NCI-H226 (cell line): ENCODE measurements at regions not wholly inside any gene's neighbourhood (a gene's known extent, or its start where the extent isn't known, plus 50 kb on each side); places are given as distances from the start of the nearest gene placed in this dataset.

ENCODE experiments used
- DNase-seq: peaks from one replicate; pipeline ENCODE4 v3.0.0-alpha.2; 2015

DNA sequence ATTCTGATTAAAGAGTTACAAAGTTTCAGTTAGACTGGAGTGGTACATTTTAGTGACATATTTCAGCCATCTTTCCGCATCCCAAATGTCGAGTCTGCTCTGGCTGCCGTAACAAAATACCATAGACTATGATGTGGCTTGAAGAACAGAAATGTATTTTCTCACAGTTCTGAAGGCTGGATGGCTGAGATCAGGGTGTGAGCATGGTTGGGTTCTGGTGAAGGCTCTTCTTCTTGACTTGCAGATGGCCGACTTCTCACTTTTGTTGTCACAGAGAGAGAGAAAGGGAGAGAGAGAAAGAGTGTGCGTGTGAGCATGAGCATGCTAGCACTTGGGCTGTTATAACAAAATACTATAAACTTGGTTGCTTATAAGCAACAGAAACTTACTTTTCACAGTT, 335.4 kb upstream of the RAG2 start:
- DNase-seq: no peak

DNA sequence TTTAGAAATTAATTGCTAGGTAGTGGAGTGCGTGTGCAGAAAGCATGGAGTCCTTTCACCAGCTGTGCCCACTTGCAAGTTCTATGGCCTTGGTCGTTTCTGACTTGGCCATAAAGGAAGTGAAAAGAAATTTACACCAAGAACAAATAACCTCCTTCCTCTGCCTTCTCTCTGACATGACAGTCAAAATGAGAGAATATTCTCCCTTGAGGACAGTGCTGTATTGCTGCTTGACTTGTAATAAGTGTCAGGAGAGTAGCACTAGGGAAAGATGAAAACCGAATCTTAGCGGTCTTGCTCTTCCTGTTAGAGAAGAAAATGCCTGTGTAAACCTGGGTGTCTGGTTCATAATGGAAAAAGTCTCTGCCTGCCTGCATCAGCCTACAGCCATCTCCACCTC, 333.1 kb upstream of the RAG2 start:
- no peak for DNase-seq

DNA sequence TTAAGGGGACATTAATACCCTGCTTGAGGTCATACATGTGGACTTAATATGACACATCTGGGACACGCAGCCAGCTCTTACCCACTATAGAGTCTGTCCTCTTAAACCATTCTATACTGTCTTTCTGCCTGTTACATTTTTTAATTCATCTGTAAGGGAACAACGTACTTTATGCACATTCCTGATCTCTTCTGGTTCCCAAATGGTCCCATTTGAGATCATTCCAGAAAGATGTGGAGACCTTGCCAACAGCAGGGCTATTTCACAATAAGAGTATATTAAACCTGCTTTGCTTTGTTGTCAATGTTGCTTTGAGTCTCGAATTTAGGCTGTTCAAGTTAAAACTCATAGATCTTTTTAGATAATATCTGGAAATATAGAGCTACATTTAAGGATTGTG, 332.2 kb upstream of the RAG2 start:
- DNase-seq: no peak

DNA sequence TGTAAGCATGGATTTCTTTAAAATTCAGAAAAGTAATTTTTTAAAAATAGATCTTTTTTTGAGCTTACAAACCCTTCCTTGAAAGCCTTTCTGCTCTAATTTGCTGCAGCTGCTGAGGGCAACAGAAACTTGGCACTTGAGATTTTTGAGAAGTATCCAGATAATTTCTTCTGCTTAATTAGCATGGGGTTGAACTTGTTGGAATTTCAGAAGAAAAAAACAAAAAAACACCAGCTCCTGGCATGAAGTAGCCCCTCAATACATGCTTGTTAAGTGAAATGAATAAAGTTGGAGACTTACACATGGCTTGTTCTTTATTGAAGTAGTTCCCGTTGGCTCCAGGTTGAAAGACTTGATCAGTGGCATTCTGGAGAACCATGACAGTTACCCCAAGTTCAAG, 331.4 kb upstream of the RAG2 start:
- no peak for DNase-seq

DNA sequence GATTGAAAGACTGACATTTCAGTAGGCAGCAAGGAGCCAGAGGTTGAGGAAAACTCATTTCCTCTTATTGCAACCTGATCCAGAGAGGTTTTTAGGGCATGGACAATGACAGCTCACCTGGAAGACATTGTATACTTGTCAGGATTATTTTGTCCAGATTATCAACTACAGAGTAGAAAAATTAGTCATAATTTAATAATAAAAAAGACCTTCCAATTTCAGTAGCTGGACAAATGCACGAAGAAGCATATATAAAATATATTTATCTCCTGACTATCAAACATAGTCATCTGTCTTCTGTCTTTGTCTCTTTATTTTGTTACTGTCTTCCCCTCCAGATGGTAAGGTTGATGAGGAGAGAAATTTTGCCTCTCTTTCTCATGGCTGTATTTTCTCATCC, 330.6 kb upstream of the RAG2 start:
- no peak for DNase-seq

DNA sequence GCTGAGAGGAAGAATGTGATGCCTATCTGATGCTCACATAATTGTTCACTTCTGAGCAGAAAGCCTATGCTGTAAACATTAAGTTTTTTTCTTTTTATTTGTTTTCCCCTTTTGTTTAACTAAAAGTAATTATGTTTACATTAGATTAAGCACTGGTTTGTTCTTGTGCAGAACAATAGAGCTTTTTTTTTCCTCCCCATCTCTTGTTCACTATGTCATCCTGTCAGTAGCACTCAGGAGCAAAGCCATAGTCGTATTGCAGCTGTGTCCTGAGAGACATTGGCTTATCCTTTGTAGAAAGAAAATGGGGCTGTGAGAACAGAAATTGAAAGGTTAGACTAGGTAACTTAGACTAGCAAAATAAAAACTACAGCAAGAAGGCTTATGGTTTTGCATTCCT, 301.8 kb upstream of the RAG2 start:
- no peak for DNase-seq

DNA sequence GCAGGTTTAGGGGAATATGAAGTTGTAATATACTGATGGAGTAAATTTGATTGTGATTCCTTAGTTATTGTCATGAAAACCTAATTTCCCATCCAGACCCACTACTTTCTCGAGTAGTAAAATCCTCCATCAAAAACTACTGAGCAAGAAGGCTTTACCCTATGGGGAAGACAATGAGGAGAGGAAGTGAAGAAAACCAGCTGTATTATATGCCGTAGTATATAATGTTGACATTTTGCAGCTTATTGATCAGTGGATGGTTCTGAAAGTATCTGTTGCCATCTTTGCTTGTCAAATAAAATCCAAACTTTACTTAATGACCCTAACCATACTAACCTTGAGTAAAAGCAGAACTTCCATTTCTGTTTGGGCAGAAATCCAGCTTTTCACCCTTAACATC, 292.8 kb upstream of the RAG2 start:
- no peak for DNase-seq

DNA sequence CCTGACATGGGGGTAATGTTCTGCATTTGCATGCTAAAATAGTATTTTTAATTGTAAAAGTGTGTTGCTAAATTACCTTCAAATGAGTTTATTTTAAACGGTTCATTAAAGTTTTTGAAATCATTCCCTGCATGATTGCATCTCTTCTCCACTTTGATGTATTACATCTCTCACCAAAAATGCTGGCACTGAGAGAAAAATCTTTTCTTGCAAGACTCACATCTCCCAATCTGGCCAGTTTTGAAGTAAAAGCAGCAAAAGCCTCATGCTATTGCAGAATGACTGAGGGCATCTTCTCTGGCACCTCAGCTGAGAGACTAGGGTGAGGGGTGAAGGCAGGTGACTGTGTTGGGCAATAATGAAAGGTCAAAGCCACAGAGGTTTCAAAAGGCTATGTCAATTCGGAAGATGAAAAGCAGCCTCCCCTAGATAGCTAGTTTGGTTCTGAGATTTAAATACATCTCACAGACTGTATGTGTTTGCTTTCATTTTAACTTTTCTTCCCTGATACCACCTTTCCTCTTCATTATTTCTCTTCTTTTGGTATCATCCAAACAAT, 292.2 kb upstream of the RAG2 start:
- no peak for DNase-seq

DNA sequence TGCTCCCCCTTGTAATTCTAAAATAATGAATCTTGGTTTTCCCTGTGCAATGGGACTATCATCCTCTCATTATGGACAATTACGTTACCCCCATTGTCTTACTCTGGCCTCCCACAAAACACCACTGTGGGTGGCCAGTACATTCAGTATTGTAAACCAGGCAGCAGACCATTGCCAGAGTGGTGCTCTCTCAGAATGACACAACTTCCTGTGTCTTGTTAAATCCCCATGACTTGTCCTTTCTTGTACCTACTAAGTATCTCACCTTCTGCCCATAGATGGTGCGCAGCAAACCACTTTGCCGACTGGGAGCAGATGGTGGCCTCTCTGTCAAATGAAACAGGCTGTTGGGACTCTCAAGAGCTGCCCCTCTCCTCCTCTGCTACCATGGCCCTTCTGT, 287.1 kb upstream of the RAG2 start:
- DNase-seq: no peak

DNA sequence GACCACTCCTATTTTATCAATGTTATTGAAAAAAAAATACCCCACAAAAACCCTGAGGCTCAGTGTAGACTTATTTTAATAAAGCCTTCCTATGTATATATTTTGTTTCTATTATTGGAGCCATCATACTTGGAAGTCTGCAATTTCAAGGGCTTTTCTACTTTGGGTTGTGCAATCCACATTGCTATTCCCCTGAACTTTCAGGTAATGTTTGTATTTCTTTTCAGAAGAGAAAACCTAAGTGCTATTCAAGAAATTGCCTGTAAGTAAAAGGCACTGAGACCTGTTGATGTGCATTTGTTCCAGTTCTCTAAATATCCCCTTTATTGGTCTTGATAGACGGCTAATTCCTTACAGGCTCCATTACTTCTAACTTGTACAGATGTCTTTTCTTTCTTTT, 280.7 kb upstream of the RAG2 start:
- DNase-seq: no peak

DNA sequence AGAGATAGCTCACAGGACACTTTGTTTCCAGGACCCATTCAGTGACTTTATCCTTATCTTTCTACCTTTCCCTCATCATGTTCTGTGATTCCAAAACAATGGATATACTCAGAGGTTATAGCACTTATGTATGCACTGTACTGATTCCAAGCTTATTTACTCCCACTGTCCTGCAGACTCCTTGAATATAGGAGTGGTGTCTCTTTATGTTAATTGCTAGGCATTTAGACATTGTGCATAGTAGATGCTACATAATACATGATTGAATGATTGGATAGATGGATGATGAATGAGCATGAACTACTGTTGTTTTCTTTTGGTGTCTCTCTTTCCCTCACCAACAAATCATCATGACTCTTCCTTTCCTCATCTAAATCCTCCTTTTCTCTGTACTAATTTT, 279.1 kb upstream of the RAG2 start:
- DNase-seq: no peak

DNA sequence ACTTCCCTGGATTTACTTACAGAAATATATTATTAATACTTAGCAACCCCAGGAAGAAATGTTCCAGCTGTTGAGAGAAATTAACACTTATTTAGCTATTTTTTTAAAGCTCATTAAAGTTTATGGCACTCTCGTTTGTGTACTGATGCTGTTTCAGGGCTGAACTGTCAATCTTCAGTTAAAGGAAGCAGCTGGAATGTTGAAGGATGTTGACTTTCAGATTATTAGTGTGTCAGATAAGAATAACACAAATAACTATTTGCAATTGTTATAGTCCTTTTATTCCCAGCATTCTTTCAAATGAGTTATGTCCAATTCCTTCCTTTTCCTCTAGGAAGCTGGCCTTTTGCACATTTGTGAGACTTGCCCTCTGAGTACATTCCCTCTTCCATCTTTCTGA, 278.2 kb upstream of the RAG2 start:
- no peak for DNase-seq

DNA sequence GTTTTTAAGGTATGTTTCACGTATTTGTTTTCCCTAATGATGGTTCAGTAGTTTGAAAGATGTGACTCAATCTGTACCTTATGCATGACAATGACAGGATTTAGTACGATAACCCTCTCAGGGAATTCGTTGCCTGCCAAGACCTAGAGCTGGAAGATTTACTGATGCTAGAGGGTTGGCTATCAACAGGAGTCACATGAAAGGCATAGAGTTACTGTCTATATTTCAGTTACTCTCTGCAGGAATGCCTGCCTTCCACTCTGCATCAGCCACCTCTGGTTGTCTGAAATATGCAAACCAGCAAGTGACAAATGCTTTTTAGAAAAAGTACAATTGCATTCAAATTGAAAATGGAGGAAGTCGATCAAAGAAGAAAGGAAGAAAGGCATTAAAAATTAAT, 276.3 kb upstream of the RAG2 start:
- no peak for DNase-seq

DNA sequence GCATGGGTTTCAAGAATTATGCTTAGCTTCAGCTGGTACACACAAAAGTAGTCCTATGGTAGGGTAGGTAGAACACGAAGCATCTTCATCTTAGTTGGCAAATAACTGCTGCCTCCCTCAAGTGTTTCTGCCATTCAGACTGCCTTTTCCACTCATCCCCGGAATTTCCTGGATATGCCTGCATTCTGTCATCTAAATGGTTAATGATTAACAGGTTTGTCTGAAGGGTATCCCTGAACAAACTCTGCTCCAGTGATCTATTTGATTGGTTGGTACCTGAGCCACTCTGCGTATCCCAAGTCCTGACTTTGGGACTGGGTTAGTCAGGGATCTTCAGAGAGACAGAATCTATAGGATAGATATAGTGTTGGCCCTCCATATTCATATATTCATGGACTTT, 272.3 kb upstream of the RAG2 start:
- DNase-seq: no peak

DNA sequence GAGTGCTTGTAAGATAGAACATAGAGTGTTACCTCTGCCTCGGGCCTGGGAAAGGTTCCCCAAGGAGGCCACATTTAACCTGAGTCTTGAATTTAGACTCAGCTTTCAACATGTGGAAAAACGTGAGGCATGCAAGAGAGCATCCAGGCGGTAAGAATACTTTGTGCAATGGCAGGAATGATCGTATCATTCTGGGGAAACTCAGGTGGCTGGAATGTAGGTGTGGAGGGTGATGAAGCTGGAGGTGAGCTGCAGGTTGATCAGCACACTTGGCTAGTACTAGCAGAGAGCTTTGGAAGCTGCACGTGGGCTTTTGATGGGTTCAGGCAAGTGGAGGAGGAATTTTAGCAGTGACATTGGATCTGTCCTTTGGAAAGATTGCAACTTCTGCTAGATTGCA, 270.3 kb upstream of the RAG2 start:
- DNase-seq: no peak

DNA sequence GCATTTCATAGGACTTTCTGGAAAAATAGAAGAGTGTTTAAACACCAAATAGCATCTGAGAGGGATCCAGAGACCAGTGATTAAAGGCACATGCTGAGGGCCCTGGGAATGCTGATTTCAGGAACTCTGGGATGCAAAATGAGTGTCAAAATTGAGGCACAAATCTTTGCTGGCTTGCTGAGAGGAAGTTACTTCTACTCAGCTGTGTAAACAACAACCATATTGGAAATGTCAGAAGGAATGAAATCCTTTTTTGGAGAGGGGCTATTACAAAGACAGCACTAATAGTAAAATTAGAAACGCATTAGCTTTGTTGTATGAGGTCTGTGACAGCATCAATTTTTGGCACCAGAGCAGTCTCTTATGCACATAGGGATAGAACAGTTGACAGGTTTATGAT, 267.8 kb upstream of the RAG2 start:
- no peak for DNase-seq

DNA sequence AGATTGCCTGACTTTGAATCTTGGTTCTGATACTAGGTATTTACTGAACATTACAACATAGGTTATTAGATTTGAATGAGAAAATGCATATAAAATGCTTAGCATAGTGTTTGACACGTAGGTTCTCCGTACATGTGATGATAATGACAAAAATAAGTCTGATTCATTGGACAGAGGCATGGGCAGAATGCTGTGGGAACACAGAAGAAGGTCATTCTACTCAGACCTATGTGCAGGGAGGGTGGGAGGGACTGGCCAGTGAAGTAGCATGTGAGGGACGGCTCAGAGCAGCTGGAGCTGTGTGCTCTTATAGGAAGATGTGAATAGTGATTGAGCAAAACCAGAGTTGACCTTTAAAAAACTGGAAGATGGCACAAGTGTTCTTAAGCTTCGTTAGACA, 256.8 kb upstream of the RAG2 start:
- no peak for DNase-seq

DNA sequence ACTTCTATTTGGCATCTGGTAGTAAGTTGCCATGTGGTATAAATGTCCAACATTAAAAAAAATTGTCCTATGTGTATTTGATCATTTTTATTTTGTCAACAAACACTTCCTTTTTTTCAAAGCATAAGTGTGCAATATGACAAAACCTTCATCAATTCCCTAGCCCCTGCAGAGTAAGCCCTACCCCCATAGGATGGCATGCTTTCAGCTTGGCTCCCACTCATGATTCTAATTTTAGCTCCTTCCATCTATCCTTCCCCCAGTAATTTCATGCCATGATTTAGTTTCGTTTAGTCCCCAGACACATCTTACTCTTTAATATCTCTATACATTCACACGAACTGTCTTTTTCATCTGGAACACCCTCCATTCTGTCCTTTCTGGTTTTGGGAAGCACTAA, 250.6 kb upstream of the RAG2 start:
- no peak for DNase-seq

DNA sequence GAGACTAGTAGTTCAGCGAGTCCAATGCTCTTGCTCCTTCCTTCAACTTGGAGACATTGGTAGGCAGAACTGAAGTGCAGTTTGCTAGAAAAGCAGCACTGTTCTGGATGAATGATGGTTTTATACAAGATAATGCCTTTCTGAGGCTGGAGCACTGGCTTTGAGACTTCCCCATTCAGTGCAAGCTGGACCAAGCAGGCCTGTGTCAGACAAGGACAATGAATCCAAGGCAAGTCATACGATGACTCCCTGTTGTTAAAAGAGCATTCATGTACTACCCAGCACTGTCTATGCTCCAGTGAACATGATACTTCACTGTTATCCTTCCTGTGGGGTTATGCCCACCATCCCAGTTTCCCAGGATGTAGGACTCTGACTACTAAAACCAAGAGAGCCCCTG, 242.3 kb upstream of the RAG2 start:
- no peak for DNase-seq

DNA sequence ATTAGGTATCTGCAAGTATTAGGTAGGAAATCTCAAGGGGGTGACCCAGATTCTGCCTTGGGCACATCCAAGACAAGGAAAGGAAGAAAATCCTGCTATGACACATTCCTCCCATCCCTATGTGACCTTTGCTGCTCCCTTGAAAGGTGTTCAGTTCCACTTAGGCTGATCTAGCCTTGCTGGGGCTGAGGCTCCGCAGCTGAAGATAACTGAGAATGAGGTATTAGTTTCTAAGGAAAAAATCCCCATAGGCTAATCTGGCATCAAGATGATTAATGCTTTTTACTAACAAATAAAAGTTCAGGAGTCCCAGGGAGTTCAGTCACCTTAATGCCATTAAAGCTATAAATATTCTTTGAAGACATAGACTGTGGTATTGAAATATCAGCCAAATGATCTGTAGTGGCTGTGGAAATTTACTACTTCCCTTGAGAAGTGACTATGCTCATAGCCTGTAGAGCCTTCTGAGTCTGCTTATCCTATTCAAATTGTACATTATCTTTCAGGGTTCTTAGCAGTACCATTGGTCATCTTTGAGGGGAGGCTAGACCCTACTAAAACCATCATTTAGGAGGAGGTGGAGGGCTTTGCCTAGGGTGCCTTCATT, 239.9 kb upstream of the RAG2 start:
- no peak for DNase-seq

DNA sequence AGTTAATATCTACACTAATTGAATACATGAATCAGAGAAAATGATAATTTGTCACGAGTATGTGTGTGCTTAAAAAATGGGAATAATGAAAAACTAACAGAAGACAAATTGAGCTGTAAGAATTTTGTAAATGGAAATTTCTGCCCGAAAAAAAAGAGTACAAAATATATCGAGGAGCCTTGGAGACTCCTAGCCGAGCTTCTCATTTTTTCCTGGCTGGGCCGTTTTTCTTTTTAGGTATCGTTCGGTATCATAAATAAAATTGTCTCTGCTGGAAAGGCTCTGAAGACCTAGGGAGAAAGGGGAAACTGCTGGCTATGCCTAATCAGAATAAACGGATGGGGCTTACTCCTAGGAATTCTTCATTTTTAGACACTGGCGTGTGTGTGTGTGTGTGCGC, 227.2 kb upstream of the RAG2 start:
- DNase-seq: no peak

DNA sequence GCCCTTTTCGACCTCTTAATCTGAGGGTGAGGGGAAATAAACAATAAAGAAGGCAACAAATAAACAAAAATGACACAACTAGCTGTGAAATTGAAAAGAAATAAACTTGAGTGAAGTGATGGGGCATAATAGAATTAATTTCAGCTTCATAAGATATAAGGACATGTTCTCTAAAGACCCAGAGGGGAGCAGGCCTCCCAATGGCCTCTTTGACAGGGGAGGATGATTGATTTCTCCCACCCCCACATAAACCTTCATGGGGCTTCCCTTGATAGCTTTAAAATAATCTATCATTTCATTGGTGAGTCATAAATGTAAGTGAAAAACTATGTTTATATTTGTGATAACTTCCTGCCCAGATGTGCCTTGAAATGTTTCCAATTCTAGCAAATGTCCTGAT, 226.3 kb upstream of the RAG2 start:
- no peak for DNase-seq

DNA sequence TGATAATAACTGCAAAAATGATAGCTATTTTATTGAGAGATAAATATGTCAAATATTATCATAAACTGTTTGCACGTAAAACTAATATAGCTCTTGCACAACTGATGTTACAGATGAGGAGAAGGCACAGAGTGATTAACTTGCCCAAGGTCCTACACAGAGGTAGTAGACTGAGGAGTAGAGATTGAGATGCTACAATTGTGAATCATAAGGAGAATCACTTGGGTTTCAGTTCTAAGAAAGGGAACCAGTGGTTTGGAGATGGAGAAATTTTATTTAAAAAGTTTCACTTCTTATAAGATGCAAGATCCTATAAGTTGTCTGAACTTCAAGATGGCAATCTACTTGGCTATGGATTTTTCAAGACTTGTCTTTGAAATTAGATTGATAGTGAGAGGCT, 224.8 kb upstream of the RAG2 start:
- no peak for DNase-seq

DNA sequence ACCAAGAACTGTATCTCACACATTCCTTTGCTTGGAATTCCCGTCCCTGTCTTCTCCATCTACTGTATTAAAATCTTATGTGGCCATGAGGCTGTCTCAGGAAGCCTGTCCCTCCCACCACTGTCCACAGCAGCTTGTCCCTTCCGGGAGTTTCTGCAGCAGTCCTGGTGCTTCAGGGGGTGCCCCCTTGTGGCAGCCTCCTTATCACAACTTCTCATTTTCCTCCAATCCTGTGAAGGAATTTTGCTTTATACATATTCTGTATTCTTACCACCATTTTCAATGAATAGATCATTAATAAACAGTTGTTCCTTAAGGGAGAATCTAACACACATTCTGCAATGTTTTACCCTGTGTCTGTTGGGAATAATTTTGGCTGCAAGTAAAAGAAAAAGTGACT, 220.4 kb upstream of the RAG2 start:
- no peak for DNase-seq

DNA sequence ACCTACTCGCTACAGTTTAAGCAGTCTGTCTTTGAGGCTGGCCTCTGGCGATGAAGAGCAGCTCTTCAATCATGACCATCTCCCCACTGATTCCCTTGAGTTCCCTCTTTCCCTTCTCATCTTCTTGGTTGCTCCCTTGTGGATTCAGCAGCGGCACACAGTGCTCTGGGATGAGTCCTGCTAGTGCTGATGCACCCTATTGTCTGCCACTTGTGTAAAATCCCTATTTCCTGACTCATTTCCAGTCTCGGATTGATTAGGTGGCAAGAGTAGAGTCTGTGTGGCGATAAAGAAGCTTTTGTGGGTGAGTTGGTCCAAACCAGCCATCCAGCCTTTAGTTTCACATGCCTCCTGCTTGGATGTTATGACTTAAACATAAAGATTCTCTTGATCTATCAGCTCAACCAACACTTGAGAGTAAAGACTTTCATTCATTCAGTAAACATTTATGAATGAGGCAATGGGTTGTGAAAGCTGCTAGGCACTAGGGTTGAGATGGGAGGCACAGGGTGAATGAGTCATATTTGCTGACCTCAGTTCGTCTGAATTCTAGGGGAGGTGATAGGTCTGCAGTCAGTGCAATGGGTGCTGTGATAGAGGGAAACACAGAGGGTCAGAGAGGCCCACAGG, 219.4 kb upstream of the RAG2 start:
- DNase-seq: peak; percentile 12
